IMR-90 (cell line): ENCODE measurements at regions not wholly inside any gene's neighbourhood (a gene's known extent, or its start where the extent isn't known, plus 50 kb on each side); places are given as distances from the start of the nearest gene placed in this dataset.

Experiments used
- ATAC-seq: fragments of 200-7000 bp; cut with Tn5 transposase; 2 replicates; pipeline ENCODE4 v1.9.1; 2020; ENCODE audit warnings: low read depth, mild to moderate bottlenecking, moderate library complexity
- BruUV-seq: library from RNA; stranded (reverse); fragments of 400-500 nt; replicated peaks from 2 replicates; lab custom pipeline; 2021; lab: Mats Ljungman, UMichigan
- CTCF ChIA-PET: fragments of 300-600 bp; formaldehyde crosslinking; extraction: SDS; loops from one replicate; lab custom pipeline; 2021; ENCODE audit warnings: antibody characterized with exemption; lab: Yijun Ruan, JAX
- POLR2A ChIA-PET: fragments of 300-600 bp; sonication (Branson Sonifier 250); formaldehyde crosslinking; loops from one replicate; lab custom pipeline; 2022; ENCODE audit warnings: antibody characterized with exemption; ENCODE audit not compliant: unreplicated experiment; lab: Charles Lee
- DNase-seq: peaks from one replicate; pipeline ENCODE4 v3.0.0; 2013
- H2AFZ ChIP-seq: replicated peaks from 2 replicates; pipeline ENCODE3; 2013; ENCODE audit warnings: low read length, mild to moderate bottlenecking; ENCODE audit not compliant: poor library complexity
- H2AK5ac ChIP-seq: 2 replicates; pipeline ENCODE4 v1.6.1; 2013; ENCODE audit warnings: low read depth, low read length, inconsistent platforms
- H2AK9ac ChIP-seq: replicated peaks from 2 replicates; pipeline ENCODE3; 2013; ENCODE audit warnings: mild to moderate bottlenecking, low read depth, low read length, moderate library complexity; ENCODE audit not compliant: poor library complexity
- H2BK120ac ChIP-seq: 2 replicates; pipeline ENCODE4 v1.6.1; 2013; ENCODE audit warnings: low read depth, low read length, inconsistent platforms
- H2BK15ac ChIP-seq: 3 replicates; pipeline ENCODE4 v1.6.1; 2013; ENCODE audit warnings: low read depth, low read length, inconsistent platforms
- H2BK20ac ChIP-seq: 2 replicates; pipeline ENCODE4 v1.6.1; 2013; ENCODE audit warnings: low read depth, mild to moderate bottlenecking, inconsistent platforms, low read length, moderate library complexity
- H2BK5ac ChIP-seq: 2 replicates; pipeline ENCODE4 v1.6.1; 2013; ENCODE audit warnings: mild to moderate bottlenecking, low read depth, low read length, inconsistent platforms; ENCODE audit not compliant: poor library complexity, severe bottlenecking
- H3K14ac ChIP-seq: replicated peaks from 2 replicates; pipeline ENCODE4 v1.6.1; 2013; ENCODE audit warnings: low read depth, low read length, inconsistent platforms
- H3K18ac ChIP-seq: 2 replicates; pipeline ENCODE4 v1.6.1; 2013; ENCODE audit warnings: low read depth, low read length, control low read depth
- H3K23ac ChIP-seq: 2 replicates; pipeline ENCODE4 v1.6.1; 2013; ENCODE audit warnings: low read depth, low read length, inconsistent platforms
- H3K27ac ChIP-seq: 2 replicates; pipeline ENCODE4 v1.5.1; 2013; ENCODE audit warnings: mild to moderate bottlenecking, control low read depth, low read length; ENCODE audit not compliant: insufficient read depth
- H3K27me3 ChIP-seq: 2 replicates; pipeline ENCODE4 v1.6.1; 2013; ENCODE audit warnings: low read length; ENCODE audit not compliant: control insufficient read depth, insufficient read depth
- H3K36me3 ChIP-seq: 2 replicates; pipeline ENCODE4 v1.6.1; 2013; ENCODE audit warnings: low read length, mixed read lengths; ENCODE audit not compliant: control insufficient read depth, insufficient read depth
- H3K4ac ChIP-seq: 2 replicates; pipeline ENCODE4 v1.6.1; 2013; ENCODE audit warnings: low read depth, low read length, inconsistent platforms
- H3K4me1 ChIP-seq: 2 replicates; pipeline ENCODE4 v1.6.1; 2013; ENCODE audit warnings: low read length, mixed read lengths; ENCODE audit not compliant: control insufficient read depth, insufficient read depth
- H3K4me2 ChIP-seq: 2 replicates; pipeline ENCODE4 v1.6.1; 2013; ENCODE audit warnings: low read depth, mild to moderate bottlenecking, control low read depth, low read length, moderate library complexity
- H3K4me3 ChIP-seq: 2 replicates; pipeline ENCODE4 v1.5.1; 2013; ENCODE audit warnings: low read depth, mild to moderate bottlenecking, control low read depth, low read length, moderate library complexity; ENCODE audit not compliant: insufficient read depth
- H3K56ac ChIP-seq: 2 replicates; pipeline ENCODE4 v1.6.1; 2013; ENCODE audit warnings: low read length, inconsistent platforms; ENCODE audit not compliant: insufficient read depth; ENCODE audit errors: extremely low read depth
- H3K79me1 ChIP-seq, 2 experiments: 2 replicates each; pipeline ENCODE4 v1.6.1; 2013; ENCODE audit warnings: low read length in 2 of 2, inconsistent platforms in 1 of 2, low read depth in 1 of 2
- H3K9ac ChIP-seq: 2 replicates; pipeline ENCODE4 v1.6.1; 2013; ENCODE audit warnings: low read depth, low read length, control low read depth
- H3K9me1 ChIP-seq: 2 replicates; pipeline ENCODE4 v1.6.1; 2013; ENCODE audit warnings: low read length, inconsistent platforms; ENCODE audit not compliant: insufficient read depth
- H3K9me3 ChIP-seq: 2 replicates; pipeline ENCODE4 v1.6.1; 2013; ENCODE audit warnings: low read length; ENCODE audit not compliant: control insufficient read depth, insufficient read depth
- H4K20me1 ChIP-seq: 2 replicates; pipeline ENCODE4 v1.6.1; 2013; ENCODE audit warnings: low read length, inconsistent platforms; ENCODE audit not compliant: insufficient read depth
- H4K5ac ChIP-seq: 2 replicates; pipeline ENCODE4 v1.6.1; 2013; ENCODE audit warnings: mild to moderate bottlenecking, low read depth, low read length, control low read depth
- H4K8ac ChIP-seq, 2 experiments: 2 replicates each; pipeline ENCODE4 v1.6.1; 2013; ENCODE audit warnings: low read depth in 2 of 2, low read length in 2 of 2, control low read depth in 1 of 2, inconsistent platforms in 1 of 2
- H4K91ac ChIP-seq: 2 replicates; pipeline ENCODE4 v1.6.1; 2013; ENCODE audit warnings: low read depth, low read length, inconsistent platforms; ENCODE audit not compliant: insufficient read depth
- CHD1 ChIP-seq: IDR thresholded peaks from 2 replicates; pipeline ENCODE4 v1.6.1; 2012; ENCODE audit warnings: low read depth, low read length, improper control_type of control experiment
- MAFK ChIP-seq: IDR thresholded peaks from 2 replicates; pipeline ENCODE4 v1.6.1; 2012; ENCODE audit warnings: low read depth, low read length, improper control_type of control experiment
- MAZ ChIP-seq: IDR thresholded peaks from 2 replicates; pipeline ENCODE4 v1.6.1; 2012; ENCODE audit warnings: low read depth, mild to moderate bottlenecking, low read length, improper control_type of control experiment, moderate library complexity, borderline replicate concordance
- MXI1 ChIP-seq: IDR thresholded peaks from 2 replicates; pipeline ENCODE4 v1.6.1; 2012; ENCODE audit warnings: low read depth, mild to moderate bottlenecking, low read length, moderate library complexity, borderline replicate concordance
- NFE2L2 ChIP-seq: fragments of 150-350 bp; IDR thresholded peaks from 2 replicates; pipeline ENCODE4 v1.6.1; 2016; ENCODE audit warnings: low read depth, mild to moderate bottlenecking, low read length
- POLR2A ChIP-seq: IDR thresholded peaks from 2 replicates; pipeline ENCODE4 v1.6.1; 2012; ENCODE audit warnings: mild to moderate bottlenecking, low read depth, low read length
- RAD21 ChIP-seq: IDR thresholded peaks from 2 replicates; pipeline ENCODE4 v1.6.1; 2012; ENCODE audit warnings: low read length, improper control_type of control experiment
- RCOR1 ChIP-seq: IDR thresholded peaks from 2 replicates; pipeline ENCODE4 v1.6.1; 2012; ENCODE audit warnings: mild to moderate bottlenecking, low read length, improper control_type of control experiment; ENCODE audit not compliant: insufficient replicate concordance
- SMC3 ChIP-seq: fragments of 150-350 bp; IDR thresholded peaks from 2 replicates; pipeline ENCODE4 v1.6.1; 2016; ENCODE audit warnings: low read depth, mild to moderate bottlenecking, antibody characterized with exemption, low read length, moderate library complexity
- WGBS, 2 experiments: methylation state at CpG; one replicate each; pipeline versions ENCODE4 v1.1.5 to v1.1.7; 2013; ENCODE audit warnings: missing lambda C conversion rate in 2 of 2; ENCODE audit not compliant: insufficient read length in 1 of 2; ENCODE audit errors: extremely low coverage in 2 of 2; 5-methylcytosine and 5-hydroxymethylcytosine counted together
- dilution Hi-C: fragments of 300-500 bp; cut with HindIII; formaldehyde crosslinking; loops from one replicate; pipeline ENCODE4 v1.14.3; 2018; ENCODE audit warnings: low sequenced_read_pairs; ENCODE audit not compliant: unreplicated experiment
- in situ Hi-C: fragments of 300-500 bp; cut with MboI; formaldehyde crosslinking; loops from 3 replicates; pipeline ENCODE4 v1.14.3; 2019; ENCODE audit warnings: low sequenced_read_pairs, inconsistent platforms, mixed read lengths
- intact Hi-C: fragments of 100-400 bp; cut with micrococcal nuclease; formaldehyde crosslinking; loops from 2 replicates; pipeline ENCODE4 v1.10.0; 2022
- TF ChIP-seq, protein P1 (sequence below): fragments of 150-350 bp; IDR thresholded peaks from 2 replicates; pipeline ENCODE4 v1.6.1; 2017; ENCODE audit warnings: mild to moderate bottlenecking, antibody characterized with exemption, low read length, low read depth
- TF ChIP-seq, protein P2 (sequence below): fragments of 150-350 bp; IDR thresholded peaks from 2 replicates; pipeline ENCODE4 v1.6.1; 2016; ENCODE audit warnings: low read depth, mild to moderate bottlenecking, low read length, moderate library complexity, borderline replicate concordance

DNA sequence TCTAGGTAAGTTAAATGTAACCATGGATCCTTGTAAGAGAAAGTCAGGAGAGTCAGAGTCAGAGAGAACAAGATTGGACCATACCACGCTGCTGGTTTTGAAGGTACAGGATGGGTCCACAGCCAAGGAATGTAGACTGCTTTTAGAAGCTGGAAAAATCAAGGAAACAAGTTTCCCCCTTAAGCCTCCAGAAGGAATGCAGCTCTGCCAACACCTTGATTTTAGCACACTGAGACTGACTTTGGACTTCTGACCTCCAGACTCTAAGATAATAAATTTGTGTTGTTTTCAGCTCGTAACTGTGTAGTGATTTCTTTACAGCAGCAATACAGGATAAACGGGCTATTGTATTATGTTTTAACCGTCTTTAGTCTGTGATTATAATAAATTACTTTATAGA is 108.0 kb upstream of the USP38 start:
- WGBS, 2 experiments, result no CpG with 5 or more reads among the region's 4 CpGs
- no peaks in the 10 kb centered on the region for H3K27me3 ChIP-seq
- H3K27ac ChIP-seq, result no peak overlapping the region
- no peak overlapping the region for H3K9ac ChIP-seq
- H2AFZ ChIP-seq, result no peak overlapping the region
- in situ Hi-C loops (loop anchor here (25.0 kb wide), 1 partner anchor 1914 kb away; no protein-coding TSS in a partner anchor), dilution Hi-C loops (no loop called here), intact Hi-C loops (no loop called here)
- H3K4me1 ChIP-seq, result no peaks in the 10 kb centered on the region
- no peak overlapping the region for H2AK9ac ChIP-seq
- no peak overlapping the region for H2BK5ac ChIP-seq
- ChIA-PET CTCF (no interaction called here), POLR2A (no interaction called here)
- H3K9me1 ChIP-seq, result no peaks in the 10 kb centered on the region
- no peaks in the 10 kb centered on the region for H3K9me3 ChIP-seq
- no peak for DNase-seq
- no peak overlapping the region for H2BK120ac ChIP-seq
- no peak overlapping the region for H2BK15ac ChIP-seq
- H2BK20ac ChIP-seq, result no peak overlapping the region
- no peak overlapping the region for H3K18ac ChIP-seq
- no peaks in the 10 kb centered on the region for H3K79me1 ChIP-seq
- H4K20me1 ChIP-seq, result no peaks in the 10 kb centered on the region
- no peak overlapping the region for H3K14ac ChIP-seq
- no TSS peak for BruUV-seq
- TF ChIP-seq MAFK (no peak), MXI1 (no peak), RCOR1 (no peak), NFE2L2 (no peak), MAZ (no peak), CHD1 (no peak), RAD21 (no peak), POLR2A (no peak), SMC3 (no peak)
- TF ChIP-seq, protein P1, sequence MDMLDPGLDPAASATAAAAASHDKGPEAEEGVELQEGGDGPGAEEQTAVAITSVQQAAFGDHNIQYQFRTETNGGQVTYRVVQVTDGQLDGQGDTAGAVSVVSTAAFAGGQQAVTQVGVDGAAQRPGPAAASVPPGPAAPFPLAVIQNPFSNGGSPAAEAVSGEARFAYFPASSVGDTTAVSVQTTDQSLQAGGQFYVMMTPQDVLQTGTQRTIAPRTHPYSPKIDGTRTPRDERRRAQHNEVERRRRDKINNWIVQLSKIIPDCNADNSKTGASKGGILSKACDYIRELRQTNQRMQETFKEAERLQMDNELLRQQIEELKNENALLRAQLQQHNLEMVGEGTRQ, result no peak
- TF ChIP-seq, protein P2, sequence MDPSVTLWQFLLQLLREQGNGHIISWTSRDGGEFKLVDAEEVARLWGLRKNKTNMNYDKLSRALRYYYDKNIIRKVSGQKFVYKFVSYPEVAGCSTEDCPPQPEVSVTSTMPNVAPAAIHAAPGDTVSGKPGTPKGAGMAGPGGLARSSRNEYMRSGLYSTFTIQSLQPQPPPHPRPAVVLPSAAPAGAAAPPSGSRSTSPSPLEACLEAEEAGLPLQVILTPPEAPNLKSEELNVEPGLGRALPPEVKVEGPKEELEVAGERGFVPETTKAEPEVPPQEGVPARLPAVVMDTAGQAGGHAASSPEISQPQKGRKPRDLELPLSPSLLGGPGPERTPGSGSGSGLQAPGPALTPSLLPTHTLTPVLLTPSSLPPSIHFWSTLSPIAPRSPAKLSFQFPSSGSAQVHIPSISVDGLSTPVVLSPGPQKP, result no peak
- no peak overlapping the region for H4K5ac ChIP-seq
- H2AK5ac ChIP-seq, result no peak overlapping the region
- no peak overlapping the region for H4K8ac ChIP-seq
- H3K23ac ChIP-seq, result no peak overlapping the region
- no peaks in the 10 kb centered on the region for H3K36me3 ChIP-seq
- no peak overlapping the region for H3K4me2 ChIP-seq
- H3K4me3 ChIP-seq, result no peak overlapping the region
- no peak overlapping the region for H3K4ac ChIP-seq
- no peak overlapping the region for H4K91ac ChIP-seq
- no peak overlapping the region for H3K56ac ChIP-seq
- no peak for ATAC-seq
